GM12891 (cell line): ENCODE measurements at regions not wholly inside any gene's neighbourhood (a gene's known extent, or its start where the extent isn't known, plus 50 kb on each side); places are given as distances from the start of the nearest gene placed in this dataset.

Experiments
- POLR2A ChIP-seq: IDR thresholded peaks from 2 replicates; pipeline ENCODE4 v1.6.1; 2011; ENCODE audit warnings: low read depth, low read length, control low read depth
- POLR2AphosphoS5 ChIP-seq: IDR thresholded peaks from 2 replicates; pipeline ENCODE4 v1.6.1; 2011; ENCODE audit warnings: low read depth, low read length, control low read depth
- SPI1 ChIP-seq: IDR thresholded peaks from 2 replicates; pipeline ENCODE4 v1.6.1; 2011; ENCODE audit warnings: low read depth, low read length, control low read depth
- TAF1 ChIP-seq: IDR thresholded peaks from 2 replicates; pipeline ENCODE4 v1.6.1; 2011; ENCODE audit warnings: low read depth, low read length, control low read depth

DNA sequence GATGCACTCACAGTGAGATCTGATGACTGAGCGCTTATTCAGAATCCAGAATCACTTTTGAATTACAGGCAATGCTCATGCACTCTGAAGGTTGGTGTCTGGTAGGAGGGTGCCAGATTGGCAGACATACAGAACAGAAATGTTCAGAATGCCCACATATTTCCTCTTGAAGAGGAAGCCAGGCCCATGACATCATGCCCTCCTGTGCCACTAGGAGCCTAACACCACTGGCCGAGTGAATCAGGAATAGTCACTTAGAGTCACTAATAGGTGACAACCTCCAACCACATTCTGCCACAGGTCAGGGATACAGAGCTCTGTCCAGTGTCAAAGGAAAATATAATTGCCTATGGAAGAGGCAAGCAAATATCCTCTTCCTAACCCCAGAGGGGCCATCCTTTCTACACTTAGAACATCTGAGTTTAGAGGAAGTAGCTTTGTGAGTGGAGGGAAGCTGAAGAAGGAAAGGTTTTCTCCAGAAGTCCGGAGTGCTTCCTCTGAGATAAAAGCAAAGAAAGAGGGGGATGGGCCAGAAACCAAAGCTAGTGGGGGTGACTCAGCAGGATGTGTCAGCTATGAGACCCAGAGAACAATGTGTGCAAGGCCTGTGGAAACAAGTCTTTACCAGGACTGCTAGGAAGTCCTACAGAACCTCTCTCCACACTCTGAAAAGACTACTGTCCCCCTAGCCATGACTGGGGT, 838.8 kb downstream of the GRID1 start:
- TF ChIP-seq POLR2A (no peak), POLR2AphosphoS5 (no peak), SPI1 (no peak), TAF1 (no peak)
